PC-9 (cell line): ENCODE measurements at regions not wholly inside any gene's neighbourhood (a gene's known extent, or its start where the extent isn't known, plus 50 kb on each side); places are given as distances from the start of the nearest gene placed in this dataset.

ENCODE experiments used
- BruUV-seq: library from RNA; stranded (reverse); fragments of 400-500 nt; replicated peaks from 2 replicates; lab custom pipeline; 2021; lab: Mats Ljungman, UMichigan
- CTCF ChIA-PET: fragments of 300-600 bp; sonication (Branson Sonifier 250); formaldehyde crosslinking; loops from one replicate; lab custom pipeline; 2022; ENCODE audit warnings: antibody characterized with exemption; lab: Charles Lee
- POLR2A ChIA-PET: fragments of 300-600 bp; sonication (Branson Sonifier 250); formaldehyde crosslinking; loops from one replicate; lab custom pipeline; 2022; ENCODE audit warnings: antibody characterized with exemption; ENCODE audit not compliant: unreplicated experiment; lab: Charles Lee
- DNase-seq, 2 experiments: peaks; one replicate each; pipeline versions ENCODE4 v3.0.0 to v3.0.0-alpha.2; 2015 to 2022; ENCODE audit warnings: mixed read lengths in 1 of 2
- H2AFZ ChIP-seq: fragments of 200-600 bp; sonication (generic); 2 replicates; pipeline ENCODE4 v1.8.1; 2017; ENCODE audit warnings: antibody characterized with exemption
- H3F3A ChIP-seq: fragments of 200-600 bp; sonication (generic); 2 replicates; pipeline ENCODE4 v1.8.1; 2017; ENCODE audit warnings: antibody characterized with exemption, mild to moderate bottlenecking, low read depth; ENCODE audit not compliant: insufficient read depth
- H3K27ac ChIP-seq: fragments of 200-600 bp; sonication (generic); 2 replicates; pipeline ENCODE4 v1.6.1; 2016; ENCODE audit warnings: mixed run types
- H3K27me3 ChIP-seq: fragments of 200-600 bp; sonication (generic); 2 replicates; pipeline ENCODE4 v1.6.1; 2016; ENCODE audit warnings: low read depth, mixed run types; ENCODE audit not compliant: insufficient read depth
- H3K36me3 ChIP-seq: fragments of 200-600 bp; sonication (generic); 2 replicates; pipeline ENCODE4 v1.6.1; 2016; ENCODE audit warnings: low read depth, mixed run types
- H3K4me1 ChIP-seq: fragments of 200-600 bp; sonication (generic); replicated peaks from 2 replicates; pipeline ENCODE4 v1.6.1; 2016; ENCODE audit warnings: mixed run types; ENCODE audit not compliant: insufficient read depth
- H3K4me2 ChIP-seq: fragments of 200-600 bp; sonication (generic); 2 replicates; pipeline ENCODE4 v1.6.1; 2017; ENCODE audit warnings: mixed run types
- H3K4me3 ChIP-seq: fragments of 200-600 bp; sonication (generic); 2 replicates; pipeline ENCODE4 v1.6.1; 2016; ENCODE audit warnings: mixed run types
- H3K79me2 ChIP-seq: fragments of 200-600 bp; sonication (generic); 2 replicates; pipeline ENCODE4 v1.6.1; 2017; ENCODE audit warnings: low read depth, mixed run types
- H3K9me2 ChIP-seq: fragments of 200-600 bp; sonication (generic); 2 replicates; pipeline ENCODE4 v1.8.1; 2017; ENCODE audit warnings: mild to moderate bottlenecking; ENCODE audit not compliant: insufficient read depth
- H3K9me3 ChIP-seq: fragments of 200-600 bp; sonication (generic); 2 replicates; pipeline ENCODE4 v1.8.1; 2016; ENCODE audit warnings: low read depth; ENCODE audit not compliant: insufficient read depth
- H4K20me1 ChIP-seq: fragments of 200-600 bp; sonication (generic); 2 replicates; pipeline ENCODE4 v1.8.1; 2017; ENCODE audit not compliant: insufficient read depth
- CTCF ChIP-seq: fragments of 200-600 bp; sonication (generic); conservative IDR thresholded peaks from 2 replicates; pipeline ENCODE4 v1.6.1; 2017; ENCODE audit warnings: mixed run types, antibody characterized with exemption, mild to moderate bottlenecking, moderate library complexity
- EZH2 ChIP-seq: fragments of 200-600 bp; sonication (generic); IDR thresholded peaks from 2 replicates; pipeline ENCODE4 v1.8.0; 2017; ENCODE audit warnings: antibody characterized with exemption, low read depth
- intact Hi-C: fragments of 100-400 bp; cut with micrococcal nuclease; formaldehyde crosslinking; loops from one replicate; pipeline ENCODE4 v1.10.0; 2022; ENCODE audit not compliant: unreplicated experiment

- no peaks in the 10 kb centered on the region for H3K4me1 ChIP-seq
- DNase-seq, result no peak
- H3K9me2 ChIP-seq, result no peaks in the 10 kb centered on the region
- TF ChIP-seq EZH2 (no peak), CTCF (no peak)
- no peaks in the 10 kb centered on the region for H3K9me3 ChIP-seq
- intact Hi-C loops, result no loop called here
- POLR2A ChIA-PET, result no interaction called here
- no peaks in the 10 kb centered on the region for H3F3A ChIP-seq
- no peak overlapping the region for H2AFZ ChIP-seq
- no peaks in the 10 kb centered on the region for H3K79me2 ChIP-seq
- H3K27ac ChIP-seq, result no peak overlapping the region
- H3K36me3 ChIP-seq, result no peaks in the 10 kb centered on the region
- no peaks in the 10 kb centered on the region for H4K20me1 ChIP-seq
- H3K4me3 ChIP-seq, result no peak overlapping the region
- H3K4me2 ChIP-seq, result no peak overlapping the region
- CTCF ChIA-PET, result no interaction called here
- H3K27me3 ChIP-seq, result no peaks in the 10 kb centered on the region
- BruUV-seq, result no TSS peak
Measured at GRCh38 chr21:36555199-36555800, 75.4 kb upstream of the CLDN14 start.

- BruUV-seq, result no TSS peak
- no peak overlapping the region for H3K4me3 ChIP-seq
- no peak for DNase-seq
- no peaks in the 10 kb centered on the region for H3K9me3 ChIP-seq
- H4K20me1 ChIP-seq, result no peaks in the 10 kb centered on the region
- TF ChIP-seq CTCF (no peak), EZH2 (no peak)
- intact Hi-C loops, result no loop called here
- ChIA-PET CTCF (no interaction called here), POLR2A (no interaction called here)
- no peaks in the 10 kb centered on the region for H3K4me1 ChIP-seq
- no peak overlapping the region for H2AFZ ChIP-seq
- H3K27ac ChIP-seq, result no peak overlapping the region
- no peak overlapping the region for H3K4me2 ChIP-seq
- no peaks in the 10 kb centered on the region for H3K79me2 ChIP-seq
- H3K36me3 ChIP-seq, result no peaks in the 10 kb centered on the region
- H3K27me3 ChIP-seq, result no peaks in the 10 kb centered on the region
- H3K9me2 ChIP-seq, result no peaks in the 10 kb centered on the region
- no peaks in the 10 kb centered on the region for H3F3A ChIP-seq
Measured at GRCh38 chr21:36557316-36557715, 77.4 kb upstream of the CLDN14 start.

- Histone ChIP-seq H3K79me2 (no peaks in the 10 kb centered on the region), H3K36me3 (no peaks in the 10 kb centered on the region), H3F3A (no peaks in the 10 kb centered on the region), H3K4me2 (no peak overlapping the region), H3K9me2 (no peaks in the 10 kb centered on the region), H3K27me3 (no peaks in the 10 kb centered on the region), H3K27ac (no peak overlapping the region), H3K9me3 (no peaks in the 10 kb centered on the region), H4K20me1 (no peaks in the 10 kb centered on the region), H2AFZ (no peak overlapping the region), H3K4me1 (no peaks in the 10 kb centered on the region), H3K4me3 (no peak overlapping the region)
- ChIA-PET POLR2A (no interaction called here), CTCF (no interaction called here)
- intact Hi-C loops, result no loop called here
- DNase-seq, result no peak
- BruUV-seq, result no TSS peak
- TF ChIP-seq EZH2 (no peak), CTCF (no peak)
Measured at GRCh38 chr21:36560933-36561575, 81.1 kb upstream of the CLDN14 start.
